ENCODE measurements at regions not wholly inside any gene's neighbourhood (a gene's known extent, or its start where the extent isn't known, plus 50 kb on each side); places are given as distances from the start of the nearest gene placed in this dataset.

DNA sequence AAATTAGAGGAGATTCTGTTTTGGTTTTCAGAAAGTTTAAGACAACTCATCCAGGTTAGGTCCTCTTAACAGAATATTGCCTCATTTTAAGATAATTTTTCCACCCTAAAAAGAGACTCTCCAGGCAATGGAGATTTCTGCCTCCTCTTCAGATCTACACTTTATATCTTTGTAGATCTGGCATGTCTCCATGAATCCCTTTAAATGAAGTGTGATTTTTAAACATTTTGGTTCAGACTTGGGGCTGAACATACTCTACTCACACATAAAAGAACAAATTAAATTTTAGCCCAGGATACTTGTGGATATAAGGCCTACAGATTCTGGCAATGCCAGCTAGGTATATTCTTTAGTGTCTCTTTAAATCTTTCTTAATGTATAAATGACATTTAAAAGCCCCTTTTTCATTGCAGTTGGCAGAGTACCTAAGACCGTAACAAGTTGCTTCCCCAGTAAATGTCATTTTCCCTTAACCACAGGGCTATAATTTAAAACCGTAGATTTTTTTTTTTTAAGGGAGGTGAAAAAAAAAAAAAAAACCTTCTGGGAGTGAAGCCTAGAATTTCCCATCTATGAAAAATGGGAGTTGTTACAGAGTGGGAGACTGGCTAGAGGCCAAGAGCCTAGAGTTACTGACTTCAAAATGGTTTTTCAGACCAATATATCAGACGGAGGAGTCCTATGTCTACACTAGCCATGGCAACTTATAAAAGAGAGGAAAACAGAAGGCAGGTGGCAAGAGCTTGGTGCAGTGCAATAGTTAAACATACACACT lies 207.8 kb upstream of the TARS1 start:
- TF ChIP-seq, protein P1, sequence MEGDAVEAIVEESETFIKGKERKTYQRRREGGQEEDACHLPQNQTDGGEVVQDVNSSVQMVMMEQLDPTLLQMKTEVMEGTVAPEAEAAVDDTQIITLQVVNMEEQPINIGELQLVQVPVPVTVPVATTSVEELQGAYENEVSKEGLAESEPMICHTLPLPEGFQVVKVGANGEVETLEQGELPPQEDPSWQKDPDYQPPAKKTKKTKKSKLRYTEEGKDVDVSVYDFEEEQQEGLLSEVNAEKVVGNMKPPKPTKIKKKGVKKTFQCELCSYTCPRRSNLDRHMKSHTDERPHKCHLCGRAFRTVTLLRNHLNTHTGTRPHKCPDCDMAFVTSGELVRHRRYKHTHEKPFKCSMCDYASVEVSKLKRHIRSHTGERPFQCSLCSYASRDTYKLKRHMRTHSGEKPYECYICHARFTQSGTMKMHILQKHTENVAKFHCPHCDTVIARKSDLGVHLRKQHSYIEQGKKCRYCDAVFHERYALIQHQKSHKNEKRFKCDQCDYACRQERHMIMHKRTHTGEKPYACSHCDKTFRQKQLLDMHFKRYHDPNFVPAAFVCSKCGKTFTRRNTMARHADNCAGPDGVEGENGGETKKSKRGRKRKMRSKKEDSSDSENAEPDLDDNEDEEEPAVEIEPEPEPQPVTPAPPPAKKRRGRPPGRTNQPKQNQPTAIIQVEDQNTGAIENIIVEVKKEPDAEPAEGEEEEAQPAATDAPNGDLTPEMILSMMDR (conservative IDR thresholded peaks at IDR 0.05; ENCODE audit: control insufficient read depth, insufficient read depth, low read depth, low read length): no peak
- peak; percentile 2 for DNase-seq (ENCODE audit: low read depth)
- H3K4me3 ChIP-seq (ENCODE audit: control insufficient read depth, low read depth, low read length): no peak overlapping the region

DNA sequence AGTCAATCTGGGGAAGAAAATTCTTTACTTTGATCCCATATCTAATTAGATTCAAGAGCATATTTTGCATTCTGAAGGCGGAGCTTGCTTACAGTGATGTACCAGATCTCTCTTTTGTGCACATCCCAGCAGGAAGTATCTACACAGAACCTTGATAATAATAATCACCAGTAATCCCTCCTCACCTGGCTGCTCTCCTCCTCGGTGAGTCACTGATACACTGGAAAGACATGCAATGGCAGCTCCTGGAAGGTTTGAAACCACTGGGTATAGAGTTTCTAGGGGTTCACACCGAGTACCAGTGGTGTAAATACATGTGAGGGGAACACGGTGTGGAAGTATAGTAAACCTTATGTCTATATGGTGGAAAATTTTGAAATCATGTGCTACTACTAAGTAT lies 205.5 kb upstream of the TARS1 start:
- no peak for DNase-seq (ENCODE audit: low read depth)
- H3K4me3 ChIP-seq (ENCODE audit: control insufficient read depth, low read depth, low read length): no peak overlapping the region
- TF ChIP-seq, protein P1 (conservative IDR thresholded peaks at IDR 0.05; ENCODE audit: control insufficient read depth, insufficient read depth, low read depth, low read length): no peak

GRCh38 chr5:33235824-33236223 lies 204.9 kb upstream of the TARS1 start:
- TF ChIP-seq, protein P1 (conservative IDR thresholded peaks at IDR 0.05; ENCODE audit: control insufficient read depth, insufficient read depth, low read depth, low read length): no peak
- H3K4me3 ChIP-seq (ENCODE audit: control insufficient read depth, low read depth, low read length): no peak overlapping the region

DNA sequence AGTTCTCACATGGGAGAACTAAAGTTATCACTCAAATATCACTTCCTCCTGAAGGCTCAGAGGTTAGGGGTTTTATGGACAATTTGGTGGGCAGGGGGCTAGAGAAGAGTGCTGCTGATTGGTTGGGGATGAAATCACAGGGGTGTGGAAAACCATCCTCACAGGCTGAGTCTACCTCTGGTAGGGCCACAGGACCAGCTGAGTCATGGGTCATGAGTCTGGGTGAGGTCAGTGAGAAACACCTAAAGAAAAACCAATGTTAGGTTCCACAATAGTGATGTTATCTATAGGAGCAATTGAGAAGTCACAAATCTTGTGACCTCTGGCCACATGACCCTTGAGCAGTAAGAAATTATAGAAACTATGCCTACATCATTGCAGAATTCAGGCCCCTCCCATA lies 203.3 kb upstream of the TARS1 start:
- H3K4me3 ChIP-seq (ENCODE audit: control insufficient read depth, low read depth, low read length): no peak overlapping the region
- TF ChIP-seq, protein P1 (conservative IDR thresholded peaks at IDR 0.05; ENCODE audit: control insufficient read depth, insufficient read depth, low read depth, low read length): no peak
- no peak for DNase-seq (ENCODE audit: low read depth)

More at GRCh38 chr5:33235824-33236223, 204.9 kb upstream of the TARS1 start:
- no peak for DNase-seq (ENCODE audit: low read depth)

GRCh38 chr5:33238826-33239695 lies 201.7 kb upstream of the TARS1 start:
- no peak for DNase-seq (ENCODE audit: low read depth)
- TF ChIP-seq, protein P1 (conservative IDR thresholded peaks at IDR 0.05; ENCODE audit: control insufficient read depth, insufficient read depth, low read depth, low read length): no peak
- no peak overlapping the region for H3K4me3 ChIP-seq (ENCODE audit: control insufficient read depth, low read depth, low read length)

DNA sequence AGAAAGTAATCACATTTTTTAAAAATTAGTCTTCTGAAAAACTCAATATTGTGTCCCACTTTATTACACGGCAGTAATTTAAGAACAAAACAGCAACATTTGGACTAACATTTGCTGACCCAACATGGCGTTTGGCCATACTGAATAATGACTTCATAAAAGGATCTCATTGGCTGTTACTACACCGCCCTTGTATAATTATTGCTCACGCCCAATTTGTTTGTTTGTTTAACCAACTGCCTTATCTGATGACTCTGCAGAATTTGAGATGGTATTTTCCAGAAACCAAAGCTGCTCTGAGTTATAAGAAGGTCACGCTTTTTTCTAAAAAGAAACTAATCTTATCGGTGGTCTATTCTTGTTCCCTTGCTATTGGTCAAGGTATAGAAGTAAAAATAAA lies 200.2 kb upstream of the TARS1 start:
- TF ChIP-seq, protein P1 (conservative IDR thresholded peaks at IDR 0.05; ENCODE audit: control insufficient read depth, insufficient read depth, low read depth, low read length): no peak
- H3K4me3 ChIP-seq (ENCODE audit: control insufficient read depth, low read depth, low read length): no peak overlapping the region
- DNase-seq (ENCODE audit: low read depth): no peak

Data from fibroblast of mammary gland (primary cell).